GM21526 (cell line): ENCODE measurements at regions not wholly inside any gene's neighbourhood (a gene's known extent, or its start where the extent isn't known, plus 50 kb on each side); places are given as distances from the start of the nearest gene placed in this dataset.
"Not testable (repeated sequence)": the region's sequence is repeated elsewhere in the genome, so short reads cannot be mapped to it uniquely, and the experiment has no call there.

ENCODE experiments used
- ATAC-seq: cut with Tn5 transposase; IDR thresholded peaks from one replicate; pipeline ENCODE4 v1.9.1; 2021; ENCODE audit warnings: moderate library complexity; ENCODE audit not compliant: unreplicated experiment, low FRiP score

DNA sequence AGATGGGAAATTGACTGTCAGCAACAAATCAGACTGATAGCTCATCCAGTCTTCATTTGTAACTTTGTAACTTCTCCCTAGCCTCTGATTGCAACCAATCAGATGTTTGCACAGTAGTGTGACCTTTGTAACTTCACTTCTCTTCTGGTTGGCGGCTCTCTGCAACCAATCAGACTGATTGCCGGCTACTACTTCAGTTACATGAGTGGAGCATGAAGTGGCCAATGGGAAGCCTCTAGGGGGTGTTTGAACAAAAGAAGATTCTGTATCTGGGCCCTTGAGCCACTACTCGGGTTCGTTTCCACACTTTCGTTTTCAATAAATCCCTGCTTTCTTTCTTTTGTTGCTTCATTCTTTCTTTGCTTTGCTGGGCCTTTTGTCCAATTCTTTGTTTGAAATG, 1285.8 kb downstream of the TECRL start:
- ATAC-seq: no peak

DNA sequence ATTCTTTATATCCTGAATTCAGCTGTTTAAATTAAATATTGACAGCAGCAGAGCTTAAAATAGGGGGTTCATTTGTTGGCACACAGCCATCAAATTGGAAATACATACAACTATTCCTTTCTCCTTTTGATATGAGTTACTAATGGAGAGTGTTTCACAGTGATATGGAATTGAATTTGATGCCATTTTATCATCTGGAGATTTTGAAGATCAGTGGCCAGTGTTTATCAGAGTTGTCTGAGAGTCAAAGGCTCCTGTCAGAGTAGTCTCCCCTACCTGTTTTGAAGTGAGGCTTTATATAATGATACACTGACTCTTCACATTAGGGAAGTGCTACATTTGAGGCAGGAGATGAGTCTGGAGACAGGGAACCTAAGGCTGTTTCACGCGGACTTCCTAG, 1286.3 kb downstream of the TECRL start:
- ATAC-seq: no peak

DNA sequence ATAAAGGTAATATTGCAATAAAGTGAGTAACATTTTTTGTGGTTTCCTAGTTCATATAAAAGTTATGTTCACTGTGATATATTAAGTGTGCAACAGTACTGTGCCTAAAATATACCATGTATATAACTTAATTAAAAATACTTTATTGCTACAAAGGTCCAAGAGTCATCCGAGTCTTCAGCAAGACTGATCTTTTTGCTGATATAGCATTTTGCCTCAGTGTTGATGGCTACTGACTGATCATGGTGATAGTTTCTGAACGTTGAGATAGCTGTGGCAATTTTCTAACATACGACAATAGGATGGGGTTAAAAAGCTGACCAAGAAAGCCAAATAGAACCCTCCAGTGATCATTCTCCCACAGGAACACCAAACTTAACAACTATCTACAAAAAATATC, 1302.7 kb downstream of the TECRL start:
- no peak for ATAC-seq

DNA sequence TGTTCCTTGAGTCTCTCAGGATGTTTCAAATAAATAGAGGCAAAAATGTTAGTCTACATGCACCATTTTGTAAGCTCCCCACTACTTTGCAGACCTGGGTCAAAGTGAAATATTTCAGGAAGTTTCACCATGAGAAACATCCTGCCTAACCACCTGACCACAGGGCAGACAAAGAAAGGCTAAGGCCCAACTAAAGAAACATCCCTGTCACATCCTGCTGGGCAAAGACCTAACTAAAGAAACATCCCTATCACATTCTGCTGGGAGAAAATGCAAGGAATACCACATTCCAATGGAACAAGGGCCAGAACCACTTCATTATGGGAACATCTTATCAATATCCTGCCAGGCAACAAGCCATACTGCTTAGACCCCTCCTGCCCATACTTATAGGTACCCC, 1303.4 kb downstream of the TECRL start:
- no peak for ATAC-seq

DNA sequence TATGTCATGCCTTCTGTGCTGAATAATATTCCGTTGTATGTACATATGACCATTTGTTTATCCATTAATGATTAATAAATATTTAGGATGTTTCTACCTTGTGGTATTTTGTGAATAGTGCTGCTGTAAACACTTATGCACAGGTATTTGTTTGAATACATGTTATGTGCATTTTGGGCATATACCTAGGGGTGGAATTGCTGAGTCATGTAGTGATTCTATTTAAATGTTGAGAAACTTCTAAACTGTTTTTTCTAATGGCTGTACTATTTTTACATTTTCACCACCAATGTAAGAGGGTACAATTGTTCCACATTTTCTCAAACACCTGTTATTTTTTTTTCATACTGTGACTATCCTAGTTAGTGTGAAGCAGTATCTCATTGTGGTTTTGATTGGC, 1318.6 kb downstream of the TECRL start:
- ATAC-seq: no peak

DNA sequence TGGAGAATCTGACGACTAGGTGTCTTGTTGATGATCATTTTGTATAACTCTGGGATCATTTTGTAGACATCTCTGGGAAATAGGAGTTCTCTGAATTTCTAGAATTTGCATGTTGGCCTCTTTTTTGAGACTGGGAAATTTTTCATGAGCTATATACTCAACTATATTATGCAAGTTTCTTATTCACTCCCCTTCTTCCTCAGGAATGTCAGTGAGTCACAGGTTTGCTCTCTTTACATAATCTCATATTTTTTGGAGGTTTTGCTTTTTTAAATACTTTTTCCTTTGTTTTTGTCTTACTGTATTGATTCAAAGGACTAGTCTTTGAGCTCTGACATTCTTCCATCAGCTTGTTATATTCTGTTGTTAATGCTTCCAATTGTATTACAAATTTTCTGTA, 1324.2 kb downstream of the TECRL start:
- no peak for ATAC-seq

DNA sequence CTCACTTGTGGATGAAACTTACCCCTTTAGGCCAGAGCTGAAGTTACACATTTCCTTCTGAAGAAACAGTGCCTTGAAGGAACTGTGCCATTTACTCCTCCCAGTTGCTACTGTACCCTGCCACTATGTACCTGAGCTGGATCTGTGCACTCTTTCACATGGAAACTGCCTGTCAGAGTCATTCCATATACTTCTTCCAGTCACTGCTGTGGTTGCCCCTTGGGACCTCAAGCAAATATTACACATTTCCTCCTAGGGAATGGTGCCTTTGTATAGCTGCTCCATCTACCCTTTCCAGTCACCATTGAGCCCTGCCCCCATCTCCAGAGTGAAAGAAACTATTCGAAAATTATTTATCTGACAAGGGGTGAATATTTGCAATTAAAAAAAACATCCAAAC, 1328.3 kb downstream of the TECRL start:
- ATAC-seq: no peak

DNA sequence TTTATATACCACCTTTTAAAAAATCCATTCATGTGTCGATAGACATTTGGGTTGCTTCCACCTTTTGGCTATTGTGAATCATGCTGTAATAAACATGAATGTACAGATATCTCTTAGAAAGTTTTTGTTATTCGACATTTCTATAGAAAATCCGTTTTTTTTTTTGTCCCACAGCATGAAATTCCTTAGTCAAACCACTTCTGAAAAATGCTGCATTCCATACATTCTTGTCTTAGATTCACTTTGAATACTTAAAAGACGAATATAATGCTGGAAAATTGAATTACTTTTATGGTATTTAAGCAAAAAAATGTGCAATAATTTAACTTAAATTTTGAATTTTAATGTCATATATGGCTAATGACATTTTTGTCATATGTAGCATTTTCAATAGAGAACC, 1345.5 kb downstream of the TECRL start:
- no peak for ATAC-seq

DNA sequence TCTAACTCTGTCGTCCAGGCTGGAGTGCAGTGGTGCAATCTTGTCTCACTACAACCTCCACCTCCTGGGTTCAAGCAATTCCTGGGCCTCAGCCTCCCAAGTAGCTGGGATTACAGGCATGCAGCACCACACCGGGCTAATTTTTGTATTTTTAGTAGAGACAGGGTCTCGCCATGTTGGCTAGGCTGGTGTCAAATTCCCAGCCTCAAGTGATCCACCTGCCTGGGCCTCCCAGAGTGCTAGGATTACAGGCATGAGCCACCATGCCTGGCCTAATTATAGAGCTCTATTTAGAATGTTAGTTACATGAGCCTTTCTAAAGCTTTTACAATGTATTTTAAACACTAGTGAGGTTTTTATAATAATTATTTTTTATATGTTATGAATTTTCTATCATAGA, 1346.4 kb downstream of the TECRL start:
- ATAC-seq: not testable (repeated sequence)

DNA sequence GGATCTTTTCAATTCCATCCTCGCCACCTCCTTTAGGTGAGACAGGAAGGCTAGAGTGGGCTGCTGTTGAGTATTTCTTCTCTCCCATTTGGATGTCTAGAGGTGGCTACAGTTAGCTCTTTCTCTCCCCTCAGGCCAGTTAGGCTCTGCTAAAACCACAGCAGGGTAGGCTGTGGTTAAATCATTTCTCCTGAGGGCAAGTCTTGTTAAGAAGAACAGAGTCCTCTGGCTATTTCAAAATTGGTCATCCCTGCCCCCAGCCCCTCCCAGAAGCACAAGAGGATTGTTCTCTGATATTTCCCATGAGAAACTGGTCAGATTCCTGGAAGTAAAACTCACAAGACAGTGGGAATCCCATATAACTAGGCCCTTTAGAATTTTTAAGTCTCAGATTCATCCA, 1359.5 kb downstream of the TECRL start:
- ATAC-seq: no peak

DNA sequence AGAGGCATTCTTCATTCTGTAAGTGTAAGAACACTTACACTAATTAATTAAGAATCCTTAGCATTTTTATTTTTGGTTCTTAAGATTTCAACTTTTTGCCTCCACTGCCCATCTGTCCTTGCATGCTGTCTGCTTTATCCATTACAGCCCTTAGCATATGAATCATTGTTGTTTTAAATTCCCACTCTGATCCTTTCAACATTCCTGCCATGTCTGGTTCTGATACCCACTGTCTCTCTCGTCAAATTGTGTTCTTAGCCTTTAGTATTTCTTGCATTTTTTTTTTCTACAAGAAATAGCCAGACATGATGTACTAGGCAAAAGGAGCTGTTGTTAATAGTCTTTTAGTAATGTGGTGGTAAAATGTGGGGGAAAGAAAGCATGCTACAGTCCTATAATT, 1360.0 kb downstream of the TECRL start:
- no peak for ATAC-seq

DNA sequence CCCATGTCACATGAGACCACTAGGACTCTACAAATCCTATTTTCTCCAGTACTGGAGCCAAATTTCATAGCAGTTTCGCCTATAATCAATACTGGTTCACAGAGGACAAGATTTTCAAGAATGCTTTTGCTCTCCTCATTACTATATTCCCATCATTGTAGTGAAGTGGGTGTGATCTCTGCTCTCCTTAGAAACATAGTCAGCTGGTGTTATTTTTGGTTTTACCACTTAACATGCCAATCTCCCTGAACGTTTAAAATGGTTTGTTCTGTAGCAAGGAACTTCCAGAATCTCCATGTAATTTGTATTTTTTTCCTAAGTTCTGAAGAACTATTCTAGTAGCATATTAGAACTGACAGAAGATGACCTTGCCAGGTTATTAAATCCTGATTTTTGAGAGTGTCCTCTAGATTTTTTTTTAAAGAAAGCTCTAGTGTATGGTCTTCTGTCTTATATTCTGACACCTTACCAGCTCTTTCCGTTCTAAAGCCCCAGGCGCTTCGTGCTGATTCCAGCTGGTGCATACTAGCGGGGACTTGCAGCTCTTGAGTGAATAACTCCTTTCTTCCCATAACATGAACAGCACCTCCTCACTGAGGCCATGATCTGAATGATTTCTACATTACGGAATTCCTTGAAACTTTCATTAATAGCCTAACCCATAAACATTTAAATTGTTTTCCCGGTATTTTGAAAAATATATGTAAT, 1372.9 kb downstream of the TECRL start:
- ATAC-seq: no peak

DNA sequence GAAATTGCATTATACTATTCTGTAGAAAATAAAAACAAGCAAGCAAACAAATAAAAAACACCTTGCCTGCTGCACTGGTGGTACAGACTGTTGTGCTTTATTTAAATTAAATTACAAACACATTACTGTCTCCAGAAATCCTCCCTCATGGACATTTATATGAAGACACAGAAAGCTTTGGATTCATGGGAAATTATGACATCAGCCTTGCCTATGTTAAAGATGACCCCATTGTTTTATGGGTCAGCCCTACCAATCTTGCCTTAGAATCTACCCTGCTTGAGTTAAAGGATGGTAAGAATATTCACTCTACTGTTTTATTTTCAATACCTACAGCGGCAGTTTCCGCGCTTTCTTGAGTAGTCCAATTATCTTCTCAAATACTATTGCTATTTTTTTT, 1379.9 kb downstream of the TECRL start:
- no peak for ATAC-seq

DNA sequence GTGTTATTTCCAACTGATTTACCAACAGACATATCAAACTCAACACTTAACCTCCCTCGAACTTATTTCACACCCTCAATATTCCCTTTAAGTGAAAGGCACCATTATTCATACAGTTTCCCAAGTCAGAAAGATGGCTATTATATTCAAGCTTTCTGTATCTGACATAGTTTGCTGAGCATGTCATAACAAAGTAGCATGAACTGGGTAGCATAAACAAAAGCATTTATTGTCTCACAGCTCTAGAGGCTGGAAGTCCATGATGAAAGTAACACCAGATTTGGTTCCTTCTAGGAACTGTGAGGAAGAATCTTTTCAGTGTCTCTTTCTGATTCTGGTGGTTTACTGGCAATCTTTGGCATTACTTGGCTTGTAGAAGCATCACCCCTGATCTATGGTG, 1388.6 kb downstream of the TECRL start:
- no peak for ATAC-seq

DNA sequence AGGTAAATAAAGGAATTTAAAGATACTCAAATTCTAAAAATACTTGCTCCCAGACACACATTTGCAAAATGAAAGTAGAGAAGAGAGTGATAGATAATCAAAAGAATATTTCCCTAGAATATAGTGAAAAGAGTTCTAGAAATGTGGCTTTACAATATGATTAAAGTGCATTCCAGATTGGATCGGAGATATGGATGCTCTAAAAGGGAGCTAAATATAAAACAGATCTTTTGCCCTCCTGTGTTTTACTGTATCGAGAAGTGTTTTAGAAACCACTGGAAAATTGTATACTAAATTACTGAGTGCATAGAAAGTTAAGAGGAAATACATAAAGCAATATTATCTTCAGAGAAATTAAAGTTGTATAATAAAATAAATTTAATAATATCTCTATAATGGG, 1392.0 kb downstream of the TECRL start:
- ATAC-seq: no peak

DNA sequence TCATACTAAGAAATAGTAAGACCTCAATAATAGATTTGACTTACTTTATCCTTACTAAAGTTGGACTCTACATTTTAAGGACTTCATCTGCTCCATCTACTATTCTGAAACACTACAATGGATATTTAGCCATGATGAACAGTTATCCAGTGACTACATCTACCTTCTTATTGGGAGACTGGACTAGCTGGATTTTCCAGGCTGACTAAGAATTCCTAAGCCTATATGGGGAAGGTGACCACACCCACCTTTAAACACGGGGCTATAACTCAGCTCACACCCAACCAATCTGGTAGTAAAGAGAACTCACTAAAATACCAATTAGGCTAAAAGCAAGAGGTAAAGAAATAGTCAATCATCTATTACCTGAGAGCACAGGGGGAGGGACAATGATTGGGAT, 1438.4 kb downstream of the TECRL start:
- no peak for ATAC-seq

DNA sequence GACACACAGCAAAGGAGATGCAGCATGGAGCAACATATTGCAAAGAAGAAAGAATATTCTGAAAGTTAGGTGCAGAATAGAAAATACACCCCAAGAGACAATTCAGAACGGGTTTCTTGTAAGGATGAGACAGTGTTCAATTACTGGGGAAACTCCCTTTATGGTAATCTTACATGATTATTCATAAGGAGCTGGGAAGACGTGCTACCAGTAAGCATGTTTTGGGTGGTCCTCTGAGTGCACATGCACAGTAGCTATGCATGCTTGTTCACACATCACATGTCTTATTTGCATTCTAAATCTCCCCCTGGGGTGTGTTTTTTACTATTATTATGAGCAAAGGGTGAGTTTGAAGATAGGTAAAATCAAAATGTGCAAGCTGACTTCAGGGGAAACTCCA, 1448.8 kb downstream of the TECRL start:
- no peak for ATAC-seq

DNA sequence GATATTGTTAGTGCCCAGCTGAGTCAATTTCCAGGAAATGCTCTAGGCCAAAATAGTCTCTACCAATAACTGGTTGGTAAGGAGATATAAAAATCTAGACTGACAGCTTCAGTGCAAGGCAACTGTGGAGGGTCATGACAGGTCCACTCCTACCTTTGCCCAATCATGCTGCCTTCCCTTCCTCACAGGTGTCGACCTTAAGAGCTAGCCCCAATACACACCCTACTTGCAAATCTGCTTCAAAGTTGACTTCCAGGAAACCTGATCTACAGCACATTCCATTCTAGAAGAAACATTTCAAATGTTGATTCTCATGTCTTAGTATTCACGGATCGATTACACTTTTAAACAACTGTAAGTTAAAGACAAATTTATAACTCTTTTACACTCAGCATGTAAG, 1455.5 kb downstream of the TECRL start:
- no peak for ATAC-seq

DNA sequence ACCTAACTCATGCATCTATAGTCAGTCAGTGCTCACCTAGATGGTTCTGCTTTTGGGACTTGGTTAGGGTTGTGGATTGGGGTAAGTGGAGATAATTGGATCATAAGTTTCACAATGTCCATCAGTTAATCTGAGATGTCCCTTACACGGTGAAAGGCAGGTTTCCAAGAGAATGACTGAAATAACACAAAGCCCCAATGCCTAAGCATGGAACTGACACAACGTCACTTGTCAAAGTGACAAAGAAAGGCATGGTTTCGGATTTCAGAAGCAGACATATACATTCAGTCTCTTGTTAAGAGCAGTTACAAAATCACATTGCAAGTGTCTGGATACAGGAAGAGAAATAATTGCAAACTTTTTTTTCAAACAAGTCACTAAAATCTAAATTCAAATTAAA, 1456.9 kb downstream of the TECRL start:
- ATAC-seq: no peak

DNA sequence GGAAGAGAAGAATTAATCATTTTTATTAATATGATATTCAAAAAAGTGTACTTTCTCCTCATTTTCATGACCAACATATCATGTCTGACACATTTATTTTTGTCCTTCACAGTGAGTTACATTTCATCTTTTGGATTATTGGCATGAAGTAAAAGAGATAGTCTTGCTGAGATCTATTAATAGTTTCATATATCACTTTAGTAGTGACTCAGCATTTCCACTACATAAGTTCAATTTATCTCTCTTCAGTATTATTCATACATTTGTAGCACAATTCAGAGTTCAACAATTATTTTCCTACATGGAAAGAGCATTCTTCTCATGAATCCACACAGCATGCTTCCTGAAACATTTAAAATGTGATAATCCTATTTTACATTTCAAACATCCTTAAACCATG, 1461.1 kb downstream of the TECRL start:
- ATAC-seq: no peak

DNA sequence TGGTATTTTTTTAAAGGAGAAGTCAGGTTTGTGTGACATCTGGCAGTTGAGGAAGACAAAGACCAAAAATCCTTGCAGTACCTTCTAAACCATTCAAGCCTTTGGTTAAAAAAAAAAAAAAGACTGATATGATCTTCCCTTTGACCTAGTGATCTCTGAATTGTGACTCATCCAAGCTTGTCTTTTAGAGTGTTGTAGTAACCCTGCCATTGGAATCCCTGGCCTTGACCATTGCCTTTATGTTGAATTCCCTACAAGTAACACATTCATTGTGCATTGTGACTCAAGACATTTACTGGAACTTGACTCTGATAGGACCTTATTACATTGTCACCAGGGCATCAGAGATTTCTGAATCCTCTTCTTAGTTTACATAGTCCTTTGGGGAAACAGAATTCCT, 1469.0 kb downstream of the TECRL start:
- ATAC-seq: no peak

DNA sequence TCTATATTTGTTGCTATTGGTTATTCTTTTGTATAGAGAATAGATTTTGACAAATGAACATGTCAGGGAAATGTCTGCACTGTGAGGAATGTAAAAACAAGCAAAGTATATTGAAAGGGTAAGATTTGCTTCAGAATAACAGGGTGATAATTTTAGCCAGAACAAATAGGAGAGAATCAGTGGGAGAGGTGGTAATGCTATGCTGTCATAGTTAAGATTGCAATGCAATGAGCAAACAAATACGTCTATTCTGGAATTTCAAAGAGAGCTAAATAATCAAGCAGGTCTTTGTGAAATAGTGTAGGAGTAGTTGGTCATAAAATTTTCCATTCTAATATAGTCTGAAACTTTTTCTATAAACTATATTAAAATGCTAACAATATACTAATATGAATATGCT, 1478.4 kb downstream of the TECRL start:
- ATAC-seq: no peak

DNA sequence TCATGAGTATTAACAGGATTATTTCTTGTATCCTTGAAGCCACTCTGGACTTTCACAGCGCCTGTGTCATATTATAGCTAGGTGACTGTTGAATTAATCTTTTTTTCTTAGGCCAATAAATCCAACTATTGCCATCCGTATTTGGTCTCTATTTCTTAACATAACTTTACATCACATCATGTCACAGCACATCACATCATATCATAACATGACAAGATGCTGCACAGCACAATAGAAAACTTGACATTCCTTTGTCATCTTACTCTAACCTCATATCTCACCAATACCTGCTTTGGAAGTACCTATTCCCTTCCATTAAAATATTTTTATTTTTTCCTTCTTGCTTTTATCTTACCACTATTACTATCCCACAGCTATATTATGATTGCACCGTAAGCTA, 1480.8 kb downstream of the TECRL start:
- no peak for ATAC-seq
